SH-SY5Y (cell line): ENCODE measurements at regions not wholly inside any gene's neighbourhood (a gene's known extent, or its start where the extent isn't known, plus 50 kb on each side); places are given as distances from the start of the nearest gene placed in this dataset.

Experiments used
- GATA2 ChIP-seq: IDR thresholded peaks from 2 replicates; pipeline ENCODE4 v1.6.1; 2011; ENCODE audit warnings: mild to moderate bottlenecking, low read depth, low read length
- GATA3 ChIP-seq: IDR thresholded peaks from 2 replicates; pipeline ENCODE4 v1.6.1; 2011; ENCODE audit warnings: low read depth, mild to moderate bottlenecking, low read length, moderate library complexity

DNA sequence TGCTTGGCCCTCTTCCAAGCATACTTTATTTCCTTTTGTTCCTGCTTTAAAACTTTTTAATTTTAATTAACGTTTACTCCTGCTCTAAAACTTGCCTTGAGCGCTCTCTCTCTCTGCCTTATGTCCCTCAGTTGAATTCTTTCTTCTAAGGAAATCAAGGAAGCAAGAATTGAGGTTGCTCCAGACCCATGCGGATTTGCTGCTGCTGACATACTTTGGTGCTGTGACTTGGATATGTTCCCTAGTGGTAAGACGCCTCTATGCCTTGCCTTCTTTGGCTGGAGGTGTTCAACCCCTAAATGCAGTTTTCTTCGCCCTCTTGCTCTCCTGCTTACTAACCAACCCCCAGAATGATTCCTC lies 148.1 kb downstream of the ADSS2 start:
- TF ChIP-seq GATA3 (no peak), GATA2 (no peak)
